ENCODE measurements at regions not wholly inside any gene's neighbourhood (a gene's known extent, or its start where the extent isn't known, plus 50 kb on each side); places are given as distances from the start of the nearest gene placed in this dataset.

- TF ChIP-seq CTCF (IDR thresholded peaks at IDR 0.05; ENCODE audit: insufficient read depth, low read length) = no peak
- no peak for TF ChIP-seq POLR2AphosphoS5 (IDR thresholded peaks at IDR 0.05; ENCODE audit: low read depth)
Measured at GRCh38 chr1:8135250-8135649, 109.1 kb upstream of the ERRFI1 start.
